Endothelial cell of umbilical vein (primary cell): ENCODE measurements at regions not wholly inside any gene's neighbourhood (a gene's known extent, or its start where the extent isn't known, plus 50 kb on each side); places are given as distances from the start of the nearest gene placed in this dataset.

Experiments
- EZH2 ChIP-seq: IDR thresholded peaks from 2 replicates; pipeline ENCODE4 v1.6.1; 2012; ENCODE audit warnings: borderline replicate concordance, low read depth, mild to moderate bottlenecking, moderate library complexity, low read length, inconsistent platforms; ENCODE audit not compliant: severe bottlenecking
- MYC ChIP-seq: IDR thresholded peaks from one replicate; pipeline ENCODE4 v1.6.1; 2011; ENCODE audit warnings: mild to moderate bottlenecking, low read depth, low read length
- POLR2A ChIP-seq: IDR thresholded peaks from 2 replicates; pipeline ENCODE4 v1.6.1; 2012; ENCODE audit warnings: low read depth, mild to moderate bottlenecking, control low read depth, low read length
- POLR2AphosphoS5 ChIP-seq: IDR thresholded peaks from 2 replicates; pipeline ENCODE4 v1.6.1; 2012; ENCODE audit warnings: low read depth, mild to moderate bottlenecking, control low read depth, low read length, moderate library complexity; ENCODE audit not compliant: insufficient read depth
- TF ChIP-seq, protein P1 (sequence below), 2 donors: IDR thresholded peaks; 1 replicate in 1 of 2; 2 replicates in 1 of 2; pipeline ENCODE4 v1.5.1; 2011; ENCODE audit warnings: low read length in 2 of 2, mild to moderate bottlenecking in 2 of 2, moderate library complexity in 2 of 2, control low read depth in 1 of 2, inconsistent platforms in 1 of 2, low read depth in 1 of 2; ENCODE audit not compliant: insufficient read depth in 1 of 2; ENCODE audit errors: extremely low read depth in 1 of 2
- TF ChIP-seq, protein P2 (sequence below): IDR thresholded peaks from 2 replicates; pipeline ENCODE4 v1.6.1; 2011; ENCODE audit not compliant: insufficient read depth, insufficient read length

GRCh38 chr4:132642016-132642817, 506.9 kb upstream of the PCDH10 start:
- TF ChIP-seq, protein P1, sequence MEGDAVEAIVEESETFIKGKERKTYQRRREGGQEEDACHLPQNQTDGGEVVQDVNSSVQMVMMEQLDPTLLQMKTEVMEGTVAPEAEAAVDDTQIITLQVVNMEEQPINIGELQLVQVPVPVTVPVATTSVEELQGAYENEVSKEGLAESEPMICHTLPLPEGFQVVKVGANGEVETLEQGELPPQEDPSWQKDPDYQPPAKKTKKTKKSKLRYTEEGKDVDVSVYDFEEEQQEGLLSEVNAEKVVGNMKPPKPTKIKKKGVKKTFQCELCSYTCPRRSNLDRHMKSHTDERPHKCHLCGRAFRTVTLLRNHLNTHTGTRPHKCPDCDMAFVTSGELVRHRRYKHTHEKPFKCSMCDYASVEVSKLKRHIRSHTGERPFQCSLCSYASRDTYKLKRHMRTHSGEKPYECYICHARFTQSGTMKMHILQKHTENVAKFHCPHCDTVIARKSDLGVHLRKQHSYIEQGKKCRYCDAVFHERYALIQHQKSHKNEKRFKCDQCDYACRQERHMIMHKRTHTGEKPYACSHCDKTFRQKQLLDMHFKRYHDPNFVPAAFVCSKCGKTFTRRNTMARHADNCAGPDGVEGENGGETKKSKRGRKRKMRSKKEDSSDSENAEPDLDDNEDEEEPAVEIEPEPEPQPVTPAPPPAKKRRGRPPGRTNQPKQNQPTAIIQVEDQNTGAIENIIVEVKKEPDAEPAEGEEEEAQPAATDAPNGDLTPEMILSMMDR (IDR thresholded peaks at IDR 0.05; ENCODE audit: extremely low read depth in 1 of 2, insufficient read depth in 1 of 2, low read depth in 1 of 2, low read length in 2 of 2): peak; percentile 76 to 77
- TF ChIP-seq POLR2A (no peak), EZH2 (no peak), POLR2AphosphoS5 (no peak), MYC (no peak)
- TF ChIP-seq, protein P2, sequence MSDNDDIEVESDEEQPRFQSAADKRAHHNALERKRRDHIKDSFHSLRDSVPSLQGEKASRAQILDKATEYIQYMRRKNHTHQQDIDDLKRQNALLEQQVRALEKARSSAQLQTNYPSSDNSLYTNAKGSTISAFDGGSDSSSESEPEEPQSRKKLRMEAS: no peak
